GM23338 (cell line): ENCODE measurements at regions not wholly inside any gene's neighbourhood (a gene's known extent, or its start where the extent isn't known, plus 50 kb on each side); places are given as distances from the start of the nearest gene placed in this dataset.

ENCODE experiments used
- CREB1 ChIP-seq: fragments of 250-450 bp; sonication (Bioruptor Pico); IDR thresholded peaks from 2 replicates; pipeline ENCODE4 v1.5.0; 2020; ENCODE audit warnings: low read depth, mild to moderate bottlenecking, moderate library complexity
- CTCF ChIP-seq, 2 experiments: fragments of 200-600 bp in 1 of 2; sonication (generic) in 1 of 2; conservative IDR thresholded peaks; 2 replicates each; pipeline versions ENCODE4 v1.5.1 to v1.6.1; 2016 to 2017; ENCODE audit warnings: antibody characterized with exemption in 2 of 2, low read depth in 2 of 2, mild to moderate bottlenecking in 2 of 2, moderate library complexity in 1 of 2
- ETS1 ChIP-seq: IDR thresholded peaks from 2 replicates; pipeline ENCODE4 v1.6.1; 2016; ENCODE audit warnings: antibody characterized with exemption
- EZH2 ChIP-seq: fragments of 200-600 bp; sonication (generic); IDR thresholded peaks from one replicate; pipeline ENCODE4 v1.8.0; 2017; ENCODE audit warnings: antibody characterized with exemption, mild to moderate bottlenecking, low read depth; ENCODE audit not compliant: unreplicated experiment
- EZH2phosphoT487 ChIP-seq: fragments of 200-600 bp; sonication (generic); IDR thresholded peaks from one replicate; pipeline ENCODE4 v1.8.1; 2018; ENCODE audit warnings: antibody characterized with exemption; ENCODE audit not compliant: unreplicated experiment
- JUNB ChIP-seq: IDR thresholded peaks from one replicate; pipeline ENCODE4 v1.6.1; 2016; ENCODE audit warnings: antibody characterized with exemption; ENCODE audit not compliant: unreplicated experiment
- POLR2AphosphoS5 ChIP-seq: IDR thresholded peaks from 2 replicates; pipeline ENCODE4 v1.6.1; 2016; ENCODE audit warnings: antibody characterized with exemption, low read depth
- REST ChIP-seq: IDR thresholded peaks from one replicate; pipeline ENCODE4 v1.6.1; 2018; ENCODE audit warnings: antibody characterized with exemption; ENCODE audit not compliant: unreplicated experiment
- STAT1 ChIP-seq: IDR thresholded peaks from one replicate; pipeline ENCODE4 v1.6.1; 2016; ENCODE audit warnings: antibody characterized with exemption; ENCODE audit not compliant: unreplicated experiment
- ZNF114 ChIP-seq: fragments of 250-450 bp; sonication (Bioruptor Pico); IDR thresholded peaks from 2 replicates; pipeline ENCODE4 v1.5.0; 2020; ENCODE audit warnings: mild to moderate bottlenecking, moderate library complexity
- ZNF331 ChIP-seq: fragments of 250-450 bp; sonication (Bioruptor Pico); IDR thresholded peaks from 2 replicates; pipeline ENCODE4 v1.5.0; 2020; ENCODE audit warnings: low read depth, mild to moderate bottlenecking, moderate library complexity
- ZNF462 ChIP-seq: fragments of 250-450 bp; sonication (Bioruptor Pico); IDR thresholded peaks from 2 replicates; pipeline ENCODE4 v1.5.0; 2020; ENCODE audit warnings: mild to moderate bottlenecking, moderate library complexity

GRCh38 chr10:14459665-14460064 is 128.9 kb upstream of the FRMD4A start:
- TF ChIP-seq CTCF (conservative IDR thresholded peaks at IDR 0.05; ENCODE audit: low read depth in 2 of 2) (no peak), REST (no peak), CREB1 (CRISPR knock-in tag) (no peak), JUNB (no peak), EZH2phosphoT487 (no peak), EZH2 (no peak), ZNF114 (CRISPR knock-in tag) (no peak), POLR2AphosphoS5 (no peak), ZNF331 (CRISPR knock-in tag) (no peak), ETS1 (no peak), STAT1 (no peak), ZNF462 (CRISPR knock-in tag) (no peak)
